ENCODE measurements at regions not wholly inside any gene's neighbourhood (a gene's known extent, or its start where the extent isn't known, plus 50 kb on each side); places are given as distances from the start of the nearest gene placed in this dataset.

- TF ChIP-seq TAF1 (IDR thresholded peaks at IDR 0.05; ENCODE audit: borderline replicate concordance, insufficient read depth, low read length) = no peak
- no peak for TF ChIP-seq POLR2AphosphoS5 (IDR thresholded peaks at IDR 0.05; ENCODE audit: low read depth, low read length)
- no peak for TF ChIP-seq SIN3A (IDR thresholded peaks at IDR 0.05; ENCODE audit: borderline replicate concordance, insufficient read depth, low read length)
- TF ChIP-seq REST (IDR thresholded peaks at IDR 0.05; ENCODE audit: insufficient read depth in 1 of 2, low read depth in 2 of 2, low read length in 2 of 2) = no peak
- no peak for TF ChIP-seq FOXP2 (optimal IDR thresholded peaks at IDR 0.05; ENCODE audit: borderline replicate concordance, extremely low read depth, extremely low read length, insufficient read depth)
Observed at GRCh38 chr4:187335339-187335738, 611.7 kb upstream of the FAT1 start.

- no peak for TF ChIP-seq FOXP2 (optimal IDR thresholded peaks at IDR 0.05; ENCODE audit: borderline replicate concordance, extremely low read depth, extremely low read length, insufficient read depth)
- no peak for TF ChIP-seq REST (IDR thresholded peaks at IDR 0.05; ENCODE audit: insufficient read depth in 1 of 2, low read depth in 2 of 2, low read length in 2 of 2)
- no peak for TF ChIP-seq TAF1 (IDR thresholded peaks at IDR 0.05; ENCODE audit: borderline replicate concordance, insufficient read depth, low read length)
- no peak for TF ChIP-seq SIN3A (IDR thresholded peaks at IDR 0.05; ENCODE audit: borderline replicate concordance, insufficient read depth, low read length)
- TF ChIP-seq POLR2AphosphoS5 (IDR thresholded peaks at IDR 0.05; ENCODE audit: low read depth, low read length) = no peak
Observed at GRCh38 chr4:187354740-187355139, 631.1 kb upstream of the FAT1 start.

GRCh38 chr4:187357045-187357643 lies 633.5 kb upstream of the FAT1 start:
- TF ChIP-seq POLR2AphosphoS5 (IDR thresholded peaks at IDR 0.05; ENCODE audit: low read depth, low read length) (no peak), REST (IDR thresholded peaks at IDR 0.05; ENCODE audit: insufficient read depth in 1 of 2, low read depth in 2 of 2, low read length in 2 of 2) (no peak), FOXP2 (optimal IDR thresholded peaks at IDR 0.05; ENCODE audit: borderline replicate concordance, extremely low read depth, extremely low read length, insufficient read depth) (no peak), SIN3A (IDR thresholded peaks at IDR 0.05; ENCODE audit: borderline replicate concordance, insufficient read depth, low read length) (no peak), TAF1 (IDR thresholded peaks at IDR 0.05; ENCODE audit: borderline replicate concordance, insufficient read depth, low read length) (no peak)

GRCh38 chr4:187357821-187358220 lies 634.2 kb upstream of the FAT1 start:
- TF ChIP-seq REST (IDR thresholded peaks at IDR 0.05; ENCODE audit: insufficient read depth in 1 of 2, low read depth in 2 of 2, low read length in 2 of 2) (no peak), TAF1 (IDR thresholded peaks at IDR 0.05; ENCODE audit: borderline replicate concordance, insufficient read depth, low read length) (no peak), FOXP2 (optimal IDR thresholded peaks at IDR 0.05; ENCODE audit: borderline replicate concordance, extremely low read depth, extremely low read length, insufficient read depth) (no peak), SIN3A (IDR thresholded peaks at IDR 0.05; ENCODE audit: borderline replicate concordance, insufficient read depth, low read length) (no peak), POLR2AphosphoS5 (IDR thresholded peaks at IDR 0.05; ENCODE audit: low read depth, low read length) (no peak)
